ENCODE measurements at regions not wholly inside any gene's neighbourhood (a gene's known extent, or its start where the extent isn't known, plus 50 kb on each side); places are given as distances from the start of the nearest gene placed in this dataset.

- TF ChIP-seq CTCF (IDR thresholded peaks at IDR 0.05; ENCODE audit: low read depth, low read length, poor library complexity, severe bottlenecking), result no peak
- TF ChIP-seq EZH2phosphoT487 (IDR thresholded peaks at IDR 0.05; ENCODE audit: borderline replicate concordance, low read length), result no peak
Observed at GRCh38 chr6:84504025-84504424, 260.4 kb downstream of the TBX18 start.
